RWPE1 (cell line): ENCODE measurements at regions not wholly inside any gene's neighbourhood (a gene's known extent, or its start where the extent isn't known, plus 50 kb on each side); places are given as distances from the start of the nearest gene placed in this dataset.

Experiments
- CTCF ChIA-PET: fragments of 350-600 bp; sonication (Branson Sonifier 250); formaldehyde crosslinking; extraction: SDS; loops from one replicate; lab custom pipeline; 2021; lab: Yijun Ruan, JAX
- POLR2A ChIA-PET: fragments of 400-600 bp; formaldehyde crosslinking; extraction: SDS; loops from one replicate; lab custom pipeline; 2020; ENCODE audit warnings: antibody characterized with exemption; ENCODE audit not compliant: low non-redundant PET; lab: Yijun Ruan, JAX
- DNase-seq: peaks from one replicate; pipeline ENCODE4 v3.0.0; 2012; ENCODE audit warnings: low spot score
- H3K27ac ChIP-seq: fragments of 450-650 bp; 2 replicates; pipeline ENCODE4 v1.5.1; 2017
- CTCF ChIP-seq: fragments of 450-650 bp; conservative IDR thresholded peaks from 2 replicates; pipeline ENCODE4 v1.5.1; 2017; ENCODE audit warnings: low read depth, mild to moderate bottlenecking

GRCh38 chr9:99296291-99296951 is 74.3 kb downstream of the SEC61B start:
- ChIA-PET POLR2A (no interaction called here), CTCF (no interaction called here)
- H3K27ac ChIP-seq = no peak overlapping the region
- no peak for TF ChIP-seq CTCF
- DNase-seq = no peak

GRCh38 chr9:99298614-99299013 is 76.5 kb downstream of the SEC61B start:
- DNase-seq = no peak
- TF ChIP-seq CTCF = no peak
- ChIA-PET POLR2A (no interaction called here), CTCF (interaction anchor here (0.5 kb wide), 1 partner anchor 715 kb away, joined by 5 read pairs; no protein-coding TSS in a partner anchor)
- H3K27ac ChIP-seq = no peak overlapping the region

- no peak for TF ChIP-seq CTCF
- no peak overlapping the region for H3K27ac ChIP-seq
- ChIA-PET CTCF (interaction anchor here (0.5 to 0.9 kb wide), 3 partner anchors 132 to 714 kb away, joined by 3 to 5 read pairs (median 3); no protein-coding TSS in a partner anchor), POLR2A (no interaction called here)
- peak; percentile 72 for DNase-seq
These were observed 77.4 kb downstream of the SEC61B start for GRCh38 chr9:99299211-99300102.

GRCh38 chr9:99300103-99300439 is 78.0 kb downstream of the SEC61B start:
- POLR2A ChIA-PET = no interaction called here
- no peak for DNase-seq
- CTCF ChIA-PET = no interaction called here
- no peak overlapping the region for H3K27ac ChIP-seq
- TF ChIP-seq CTCF = no peak

GRCh38 chr9:99300603-99301002 is 78.5 kb downstream of the SEC61B start:
- ChIA-PET CTCF (no interaction called here), POLR2A (no interaction called here)
- no peak for TF ChIP-seq CTCF
- DNase-seq = no peak
- no peak overlapping the region for H3K27ac ChIP-seq

GRCh38 chr9:99303177-99303576 is 81.1 kb downstream of the SEC61B start:
- ChIA-PET POLR2A (no interaction called here), CTCF (interaction anchor here (0.5 to 0.7 kb wide), 3 partner anchors 19 to 656 kb away, joined by 3 to 7 read pairs (median 3); no protein-coding TSS in a partner anchor)
- DNase-seq = no peak
- TF ChIP-seq CTCF = no peak
- no peak overlapping the region for H3K27ac ChIP-seq
